ENCODE measurements at regions not wholly inside any gene's neighbourhood (a gene's known extent, or its start where the extent isn't known, plus 50 kb on each side); places are given as distances from the start of the nearest gene placed in this dataset.

GRCh38 chr2:145638675-145639074, 1118.8 kb upstream of the ZEB2 start:
- H3K27ac ChIP-seq (ENCODE audit: low read depth, low read length), result no peak overlapping the region
- H3K4me1 ChIP-seq (ENCODE audit: control insufficient read depth in 1 of 2, insufficient read depth in 2 of 2, low read length in 2 of 2), result no peaks in the 10 kb centered on the region
- H3K9me2 ChIP-seq (ENCODE audit: insufficient read depth), result no peaks in the 10 kb centered on the region
- H3K36me3 ChIP-seq (ENCODE audit: control insufficient read depth in 1 of 2, insufficient read depth in 2 of 2, low read length in 2 of 2), result no peaks in the 10 kb centered on the region
- H4K20me1 ChIP-seq (ENCODE audit: insufficient read depth), result no peaks in the 10 kb centered on the region
- H3K4me3 ChIP-seq (replicated peaks in 1 of 2; ENCODE audit: low read depth in 1 of 2, low read length in 2 of 2), result no peak overlapping the region
- no peak overlapping the region for H3K9ac ChIP-seq (ENCODE audit: low read length)
- no peaks in the 10 kb centered on the region for H3K79me2 ChIP-seq (ENCODE audit: insufficient read depth, low read length)
- no peaks in the 10 kb centered on the region for H3K9me3 ChIP-seq (ENCODE audit: control insufficient read depth in 1 of 2, insufficient read depth in 1 of 2, low read depth in 1 of 2, low read length in 2 of 2)
- CTCF ChIA-PET, result no interaction called here
- DNase-seq (ENCODE audit: low read depth, low spot score) (no peak), ATAC-seq (no peak)
- POLR2A ChIA-PET, result no interaction called here
- BruUV-seq (replicated peaks), result no TSS peak
- H2AFZ ChIP-seq (ENCODE audit: low read depth, low read length, poor library complexity, severe bottlenecking), result no peak overlapping the region
- intact Hi-C loops (cut with micrococcal nuclease), result no loop called here
- no peak for TF ChIP-seq SRF (IDR thresholded peaks at IDR 0.05; ENCODE audit: low read depth)
- no peak for TF ChIP-seq REST (IDR thresholded peaks at IDR 0.05; ENCODE audit: low read depth)
- 0 out of 6 replicates have a peak, but pooled peaks of 1 of the 3 experiments have one; percentile 19 for TF ChIP-seq CTCF (IDR thresholded peaks at IDR 0.05 in 2 of 3, conservative IDR thresholded peaks at IDR 0.05 in 1 of 3; ENCODE audit: borderline replicate concordance in 1 of 3, insufficient read depth in 1 of 3, low read depth in 2 of 3, low read length in 2 of 3)
- TF ChIP-seq MAX (IDR thresholded peaks at IDR 0.05), result no peak
- TF ChIP-seq POLR2A (IDR thresholded peaks at IDR 0.05; ENCODE audit: borderline replicate concordance, extremely low read depth, insufficient read depth, insufficient read length), result no peak
- no peak for TF ChIP-seq POLR2AphosphoS5 (IDR thresholded peaks at IDR 0.05; ENCODE audit: low read depth, low read length)
- no peaks in the 10 kb centered on the region for H3K27me3 ChIP-seq (ENCODE audit: insufficient read depth, low read length)
- RAD21 ChIA-PET (ENCODE audit: low non-redundant PET in 1 of 2, low total read pairs in 2 of 2, uncharacterized antibody in 2 of 2, unreplicated experiment in 2 of 2), result no interaction called here
- no peak overlapping the region for H3K4me2 ChIP-seq (ENCODE audit: low read length)
